OCI-LY1 (cell line): ENCODE measurements at regions not wholly inside any gene's neighbourhood (a gene's known extent, or its start where the extent isn't known, plus 50 kb on each side); places are given as distances from the start of the nearest gene placed in this dataset.

Experiments used
- EZH2 ChIP-seq: fragments of 200-600 bp; sonication (generic), shearing (Covaris generic); IDR thresholded peaks from 2 replicates; pipeline ENCODE4 v1.8.0; 2017; ENCODE audit warnings: borderline replicate concordance, mixed run types, mild to moderate bottlenecking, antibody characterized with exemption, low read length, moderate library complexity, mixed read lengths
- TF ChIP-seq, protein P1 (sequence below): fragments of 200-600 bp; sonication (generic), shearing (Covaris generic); IDR thresholded peaks from 2 replicates; pipeline ENCODE4 v1.5.1; 2017; ENCODE audit warnings: mild to moderate bottlenecking, antibody characterized with exemption, low read length, moderate library complexity, mixed read lengths

DNA sequence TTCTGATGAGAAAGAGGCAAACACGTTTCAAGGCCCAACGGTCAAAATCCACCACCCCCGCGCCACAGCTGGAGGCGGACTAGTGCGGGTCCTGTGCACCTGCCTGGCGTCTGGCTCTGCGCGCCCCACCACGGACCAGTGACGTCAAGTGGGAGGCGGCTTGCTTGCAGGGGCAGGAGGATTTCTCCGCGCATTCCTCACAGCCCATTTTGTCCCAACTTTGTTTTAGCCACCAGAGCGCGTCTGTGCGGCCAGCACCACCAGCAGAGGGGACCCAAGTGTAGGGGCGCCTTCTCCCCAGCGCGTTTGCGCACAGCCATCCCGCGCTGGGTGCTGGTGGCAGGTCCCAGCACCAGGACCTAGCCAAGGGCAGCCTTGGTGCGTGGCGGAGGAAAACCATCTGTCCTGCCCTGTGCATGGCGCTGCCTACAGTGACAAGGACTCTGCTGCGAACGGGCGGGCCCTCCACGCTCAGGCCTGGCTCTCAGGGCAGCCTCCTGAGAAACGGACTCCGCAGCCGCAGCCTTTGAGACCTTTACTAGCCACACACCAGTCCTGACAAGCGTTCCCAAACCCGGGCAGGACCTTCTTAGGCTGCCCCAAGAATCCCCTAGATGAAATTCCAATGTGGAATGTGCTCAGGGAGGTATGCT is 194.8 kb upstream of the EXOC2 start:
- TF ChIP-seq, protein P1, sequence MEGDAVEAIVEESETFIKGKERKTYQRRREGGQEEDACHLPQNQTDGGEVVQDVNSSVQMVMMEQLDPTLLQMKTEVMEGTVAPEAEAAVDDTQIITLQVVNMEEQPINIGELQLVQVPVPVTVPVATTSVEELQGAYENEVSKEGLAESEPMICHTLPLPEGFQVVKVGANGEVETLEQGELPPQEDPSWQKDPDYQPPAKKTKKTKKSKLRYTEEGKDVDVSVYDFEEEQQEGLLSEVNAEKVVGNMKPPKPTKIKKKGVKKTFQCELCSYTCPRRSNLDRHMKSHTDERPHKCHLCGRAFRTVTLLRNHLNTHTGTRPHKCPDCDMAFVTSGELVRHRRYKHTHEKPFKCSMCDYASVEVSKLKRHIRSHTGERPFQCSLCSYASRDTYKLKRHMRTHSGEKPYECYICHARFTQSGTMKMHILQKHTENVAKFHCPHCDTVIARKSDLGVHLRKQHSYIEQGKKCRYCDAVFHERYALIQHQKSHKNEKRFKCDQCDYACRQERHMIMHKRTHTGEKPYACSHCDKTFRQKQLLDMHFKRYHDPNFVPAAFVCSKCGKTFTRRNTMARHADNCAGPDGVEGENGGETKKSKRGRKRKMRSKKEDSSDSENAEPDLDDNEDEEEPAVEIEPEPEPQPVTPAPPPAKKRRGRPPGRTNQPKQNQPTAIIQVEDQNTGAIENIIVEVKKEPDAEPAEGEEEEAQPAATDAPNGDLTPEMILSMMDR = no peak
- TF ChIP-seq EZH2 = no peak
